CD8-positive, alpha-beta memory T cell (primary cell): ENCODE measurements at regions not wholly inside any gene's neighbourhood (a gene's known extent, or its start where the extent isn't known, plus 50 kb on each side); places are given as distances from the start of the nearest gene placed in this dataset.

Experiments used
- CTCF ChIA-PET: fragments of 350-600 bp; sonication (Branson Sonifier 250); formaldehyde crosslinking; loops from one replicate; lab custom pipeline; 2021; ENCODE audit warnings: antibody characterized with exemption; lab: Charles Lee
- POLR2A ChIA-PET: fragments of 350-600 bp; sonication (Branson Sonifier 250); formaldehyde crosslinking; loops from one replicate; lab custom pipeline; 2021; ENCODE audit warnings: antibody characterized with exemption; lab: Charles Lee
- DNase-seq, 5 donors: peaks; one replicate each; pipeline versions ENCODE4 v3.0.0 to v3.0.0-alpha.2; 2020 to 2022; ENCODE audit warnings: mixed read lengths in 1 of 5
- H3K27ac ChIP-seq: one replicate; pipeline ENCODE4 v1.7.0; 2013; ENCODE audit warnings: low read depth, mild to moderate bottlenecking, low read length, moderate library complexity
- H3K27me3 ChIP-seq: 2 replicates; pipeline ENCODE4 v1.7.0; 2013; ENCODE audit warnings: low read length, mild to moderate bottlenecking; ENCODE audit not compliant: insufficient read depth, poor library complexity, severe bottlenecking
- H3K36me3 ChIP-seq: 2 replicates; pipeline ENCODE4 v1.7.0; 2013; ENCODE audit warnings: mild to moderate bottlenecking, low read length, moderate library complexity; ENCODE audit not compliant: insufficient read depth
- H3K4me1 ChIP-seq: 2 replicates; pipeline ENCODE4 v1.7.0; 2013; ENCODE audit warnings: mild to moderate bottlenecking, low read length, moderate library complexity; ENCODE audit not compliant: insufficient read depth
- H3K4me3 ChIP-seq: 2 replicates; pipeline ENCODE4 v1.7.0; 2013; ENCODE audit warnings: mild to moderate bottlenecking, low read length
- H3K9me3 ChIP-seq: 2 replicates; pipeline ENCODE4 v1.7.0; 2013; ENCODE audit warnings: mild to moderate bottlenecking, low read length
- H3K27ac Mint-ChIP-seq, 8 donors: one replicate each; pipeline ENCODE4 v1.8.0; 2020 to 2021; ENCODE audit warnings: mixed read lengths in 8 of 8, mild to moderate bottlenecking in 6 of 8, inconsistent platforms in 3 of 8, moderate library complexity in 3 of 8
- H3K27me3 Mint-ChIP-seq, 2 donors: one replicate each; pipeline ENCODE4 v1.8.0; 2020 to 2021; ENCODE audit warnings: mixed read lengths in 2 of 2, mild to moderate bottlenecking in 1 of 2, moderate library complexity in 1 of 2
- H3K36me3 Mint-ChIP-seq, 3 donors: one replicate each; pipeline ENCODE4 v1.8.0; 2020 to 2021; ENCODE audit warnings: mixed read lengths in 3 of 3, inconsistent platforms in 1 of 3, mild to moderate bottlenecking in 1 of 3
- H3K4me1 Mint-ChIP-seq, 3 donors: one replicate each; pipeline ENCODE4 v1.8.0; 2020 to 2021; ENCODE audit warnings: mixed read lengths in 3 of 3, inconsistent platforms in 1 of 3, mild to moderate bottlenecking in 1 of 3
- H3K4me3 Mint-ChIP-seq, 7 donors: one replicate each; pipeline ENCODE4 v1.8.0; 2020 to 2021; ENCODE audit warnings: mixed read lengths in 7 of 7, mild to moderate bottlenecking in 6 of 7, moderate library complexity in 4 of 7, inconsistent platforms in 2 of 7
- H3K9me3 Mint-ChIP-seq, 5 donors: one replicate each; pipeline ENCODE4 v1.8.0; 2020 to 2022; ENCODE audit warnings: mixed read lengths in 5 of 5, mild to moderate bottlenecking in 3 of 5, moderate library complexity in 2 of 5, inconsistent platforms in 1 of 5

DNA sequence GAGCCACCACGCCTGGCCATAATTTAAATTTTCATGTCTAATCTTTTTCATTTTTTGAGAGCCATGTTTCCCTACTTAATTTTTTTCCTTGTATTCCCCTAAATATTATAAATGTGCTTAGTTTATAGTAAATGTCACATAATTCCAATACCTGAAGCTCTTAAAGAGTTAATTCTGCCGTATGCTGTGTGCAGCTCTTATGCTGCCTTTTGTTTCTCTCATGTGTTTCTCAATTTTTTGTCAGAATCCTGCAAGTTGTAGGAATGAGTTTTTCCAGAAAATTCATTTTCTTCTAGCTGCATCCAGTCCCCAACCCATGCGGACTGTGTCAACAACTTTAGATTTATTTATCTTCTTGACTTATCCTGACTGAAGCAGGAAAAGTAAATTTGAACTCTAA lies 90.9 kb upstream of the ROBO2 start:
- H3K36me3 ChIP-seq: no peaks in the 10 kb centered on the region
- POLR2A ChIA-PET: no interaction called here
- no peak overlapping the region for H3K27ac ChIP-seq
- no peak for DNase-seq
- no peak overlapping the region for H3K27ac Mint-ChIP-seq
- CTCF ChIA-PET: no interaction called here
- no peaks in the 10 kb centered on the region for H3K27me3 Mint-ChIP-seq
- no peaks in the 10 kb centered on the region for H3K4me1 ChIP-seq
- H3K9me3 Mint-ChIP-seq: peaks cover 5 to 26% (median 13%) of the 10 kb centered on the region in 5 donors
- H3K36me3 Mint-ChIP-seq: no peaks in the 10 kb centered on the region
- H3K4me3 Mint-ChIP-seq: no peak overlapping the region
- H3K4me1 Mint-ChIP-seq: no peaks in the 10 kb centered on the region
- H3K27me3 ChIP-seq: no peaks in the 10 kb centered on the region
- no peaks in the 10 kb centered on the region for H3K9me3 ChIP-seq
- no peak overlapping the region for H3K4me3 ChIP-seq

DNA sequence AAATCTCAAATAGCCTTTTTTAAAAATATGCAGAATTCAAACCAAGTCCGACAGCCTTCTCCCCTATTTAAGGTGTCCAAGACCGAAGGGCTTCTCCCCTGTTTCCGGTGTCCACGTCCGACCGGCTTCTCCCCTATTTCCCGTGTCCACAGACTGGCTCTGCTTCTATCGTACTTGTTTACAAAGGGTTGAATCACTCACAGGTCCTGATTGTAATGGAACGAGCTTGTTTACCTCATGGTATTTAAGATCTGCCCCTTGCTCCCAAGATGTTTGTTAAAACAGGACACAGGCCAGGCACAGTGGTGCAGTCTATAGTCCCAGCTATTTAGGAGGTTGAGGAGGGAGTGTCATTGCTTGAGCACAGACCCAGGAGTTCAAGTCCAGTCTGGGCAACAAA lies 90.4 kb upstream of the ROBO2 start:
- DNase-seq: no peak
- Mint-ChIP-seq H3K36me3 (no peaks in the 10 kb centered on the region), H3K27ac (no peak overlapping the region), H3K27me3 (no peaks in the 10 kb centered on the region), H3K9me3 (peaks cover 5 to 26% (median 12%) of the 10 kb centered on the region in 5 donors), H3K4me3 (no peak overlapping the region), H3K4me1 (no peaks in the 10 kb centered on the region)
- H3K4me3 ChIP-seq: no peak overlapping the region
- no peaks in the 10 kb centered on the region for H3K27me3 ChIP-seq
- H3K9me3 ChIP-seq: no peaks in the 10 kb centered on the region
- H3K4me1 ChIP-seq: no peaks in the 10 kb centered on the region
- POLR2A ChIA-PET: no interaction called here
- H3K36me3 ChIP-seq: no peaks in the 10 kb centered on the region
- H3K27ac ChIP-seq: no peak overlapping the region
- CTCF ChIA-PET: no interaction called here

DNA sequence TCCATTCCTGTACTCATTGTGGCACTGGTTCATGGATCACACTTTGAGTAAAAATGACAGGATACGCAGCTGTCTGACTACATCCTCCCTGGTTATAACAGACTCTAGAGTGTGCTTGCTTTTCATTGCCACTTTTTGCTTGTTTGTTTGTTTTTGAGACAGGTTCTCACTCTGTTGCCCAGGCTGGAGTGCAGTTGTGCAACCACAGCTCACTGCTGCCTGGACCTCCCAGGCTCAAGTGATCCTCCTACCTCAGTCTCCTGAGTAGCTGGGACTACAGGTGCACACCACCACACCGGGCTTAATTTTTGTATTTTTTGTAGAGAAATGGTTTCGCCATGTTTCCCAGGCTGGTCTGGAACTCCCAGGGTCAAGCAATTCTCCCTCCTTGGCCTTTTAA lies 89.3 kb upstream of the ROBO2 start:
- Histone ChIP-seq H3K4me1 (no peaks in the 10 kb centered on the region), H3K9me3 (no peaks in the 10 kb centered on the region), H3K4me3 (no peak overlapping the region), H3K36me3 (no peaks in the 10 kb centered on the region), H3K27ac (no peak overlapping the region), H3K27me3 (no peaks in the 10 kb centered on the region)
- no peak overlapping the region for H3K4me3 Mint-ChIP-seq
- POLR2A ChIA-PET: no interaction called here
- H3K9me3 Mint-ChIP-seq: peaks cover 4 to 26% (median 10%) of the 10 kb centered on the region in 5 donors
- H3K27ac Mint-ChIP-seq: no peak overlapping the region
- H3K36me3 Mint-ChIP-seq: no peaks in the 10 kb centered on the region
- H3K4me1 Mint-ChIP-seq: no peaks in the 10 kb centered on the region
- CTCF ChIA-PET: no interaction called here
- no peaks in the 10 kb centered on the region for H3K27me3 Mint-ChIP-seq
- DNase-seq: no peak

DNA sequence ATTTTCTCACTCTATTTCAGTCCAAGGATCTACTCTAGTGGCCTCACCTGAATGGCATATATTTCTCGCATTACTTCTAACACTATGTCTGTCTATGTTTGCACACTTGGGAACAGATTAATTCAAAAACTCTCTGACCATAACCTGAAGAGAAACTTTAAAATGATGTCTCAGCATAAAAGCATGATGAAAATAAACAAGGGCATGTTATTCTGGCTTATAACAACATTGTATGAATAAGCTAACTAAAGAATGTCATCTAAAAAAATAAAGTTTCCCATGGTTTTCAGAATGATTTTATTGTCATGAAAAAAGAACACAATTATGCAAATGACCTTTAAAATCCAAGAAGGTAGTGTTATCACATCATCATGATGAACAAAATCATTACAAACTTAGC lies 85.5 kb upstream of the ROBO2 start:
- H3K4me1 ChIP-seq: no peaks in the 10 kb centered on the region
- Mint-ChIP-seq H3K4me3 (no peak overlapping the region), H3K9me3 (peaks cover 1 to 23% (median 8%) of the 10 kb centered on the region in 5 donors), H3K4me1 (no peaks in the 10 kb centered on the region), H3K36me3 (no peaks in the 10 kb centered on the region), H3K27ac (no peak overlapping the region), H3K27me3 (no peaks in the 10 kb centered on the region)
- H3K9me3 ChIP-seq: no peaks in the 10 kb centered on the region
- H3K27ac ChIP-seq: no peak overlapping the region
- H3K4me3 ChIP-seq: no peak overlapping the region
- H3K27me3 ChIP-seq: no peaks in the 10 kb centered on the region
- no peaks in the 10 kb centered on the region for H3K36me3 ChIP-seq
- CTCF ChIA-PET: no interaction called here
- no peak for DNase-seq
- POLR2A ChIA-PET: no interaction called here

DNA sequence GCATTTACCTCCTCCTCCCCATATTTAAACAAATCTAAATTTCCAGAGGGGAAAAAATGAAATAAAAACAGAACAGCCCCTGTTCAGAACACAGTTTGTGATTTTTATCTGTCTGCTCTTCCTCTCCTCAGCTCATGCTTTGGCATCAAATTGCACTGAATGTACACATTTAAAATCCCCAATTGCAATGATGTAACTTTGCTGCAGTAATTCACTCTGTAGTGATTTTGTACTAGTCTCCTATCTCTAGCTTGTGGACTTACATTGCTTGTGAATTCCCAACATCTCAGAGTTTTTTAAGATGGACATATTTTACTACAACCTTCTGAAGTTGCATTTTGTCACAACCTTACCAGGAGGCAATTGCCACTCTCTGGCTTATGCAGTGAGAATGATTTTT lies 81.6 kb upstream of the ROBO2 start:
- Mint-ChIP-seq H3K4me1 (no peaks in the 10 kb centered on the region), H3K9me3 (peaks cover 0 to 19% (median 6%) of the 10 kb centered on the region in 5 donors), H3K27ac (no peak overlapping the region), H3K27me3 (no peaks in the 10 kb centered on the region), H3K36me3 (no peaks in the 10 kb centered on the region), H3K4me3 (no peak overlapping the region)
- no peak overlapping the region for H3K27ac ChIP-seq
- DNase-seq: no peak
- ChIA-PET CTCF (no interaction called here), POLR2A (no interaction called here)
- H3K36me3 ChIP-seq: no peaks in the 10 kb centered on the region
- no peak overlapping the region for H3K4me3 ChIP-seq
- no peaks in the 10 kb centered on the region for H3K4me1 ChIP-seq
- no peaks in the 10 kb centered on the region for H3K9me3 ChIP-seq
- no peaks in the 10 kb centered on the region for H3K27me3 ChIP-seq

DNA sequence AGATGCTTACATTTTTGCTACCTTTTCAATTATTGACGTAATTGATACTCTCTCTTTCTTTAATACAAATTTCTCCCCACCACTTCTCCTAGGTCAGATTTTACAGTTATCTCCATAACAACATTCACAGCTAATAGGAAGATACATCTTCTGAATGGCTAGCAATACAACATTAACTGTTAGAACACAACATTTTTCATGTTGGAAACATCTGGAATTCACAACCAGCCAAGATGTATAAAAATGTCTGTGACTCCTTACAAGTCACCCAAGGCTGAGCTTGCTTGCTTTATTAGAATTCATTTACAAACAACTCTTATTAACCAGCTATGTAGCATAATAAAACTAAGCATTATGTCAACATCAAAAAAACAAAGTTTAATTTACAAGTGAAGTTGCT lies 81.0 kb upstream of the ROBO2 start:
- ChIA-PET POLR2A (no interaction called here), CTCF (no interaction called here)
- no peaks in the 10 kb centered on the region for H3K4me1 Mint-ChIP-seq
- H3K27me3 Mint-ChIP-seq: no peaks in the 10 kb centered on the region
- no peaks in the 10 kb centered on the region for H3K9me3 ChIP-seq
- no peak overlapping the region for H3K27ac Mint-ChIP-seq
- H3K9me3 Mint-ChIP-seq: peaks cover 0 to 17% (median 6%) of the 10 kb centered on the region in 5 donors
- H3K36me3 Mint-ChIP-seq: no peaks in the 10 kb centered on the region
- no peaks in the 10 kb centered on the region for H3K27me3 ChIP-seq
- H3K4me1 ChIP-seq: no peaks in the 10 kb centered on the region
- no peaks in the 10 kb centered on the region for H3K36me3 ChIP-seq
- no peak for DNase-seq
- no peak overlapping the region for H3K4me3 Mint-ChIP-seq
- H3K27ac ChIP-seq: no peak overlapping the region
- H3K4me3 ChIP-seq: no peak overlapping the region

DNA sequence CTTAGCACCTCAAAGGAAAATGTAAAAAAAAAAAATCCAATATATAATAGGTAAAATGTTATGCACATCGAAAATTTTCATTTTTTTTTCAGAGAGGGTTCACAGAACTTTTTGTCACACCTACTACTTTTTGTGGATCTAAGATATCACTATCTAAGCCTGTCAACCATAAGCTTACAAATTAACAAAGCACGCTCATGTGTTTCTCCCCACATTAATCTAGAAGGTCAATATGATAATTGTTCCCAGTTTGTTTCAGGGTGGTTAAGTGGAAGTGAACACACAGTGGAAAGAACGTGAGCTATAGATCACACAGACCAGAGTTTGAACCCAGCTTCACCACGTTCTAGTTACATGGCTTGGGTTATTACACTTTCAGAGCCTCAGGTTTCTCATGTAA lies 78.6 kb upstream of the ROBO2 start:
- no peaks in the 10 kb centered on the region for H3K4me1 ChIP-seq
- H3K36me3 ChIP-seq: no peaks in the 10 kb centered on the region
- no peak for DNase-seq
- POLR2A ChIA-PET: no interaction called here
- Mint-ChIP-seq H3K36me3 (no peaks in the 10 kb centered on the region), H3K9me3 (peaks cover 4 to 17% (median 9%) of the 10 kb centered on the region in 5 donors), H3K27ac (no peak overlapping the region), H3K4me3 (no peak overlapping the region), H3K4me1 (no peaks in the 10 kb centered on the region), H3K27me3 (no peaks in the 10 kb centered on the region)
- H3K27me3 ChIP-seq: no peaks in the 10 kb centered on the region
- CTCF ChIA-PET: no interaction called here
- H3K9me3 ChIP-seq: no peaks in the 10 kb centered on the region
- H3K4me3 ChIP-seq: no peak overlapping the region
- no peak overlapping the region for H3K27ac ChIP-seq

DNA sequence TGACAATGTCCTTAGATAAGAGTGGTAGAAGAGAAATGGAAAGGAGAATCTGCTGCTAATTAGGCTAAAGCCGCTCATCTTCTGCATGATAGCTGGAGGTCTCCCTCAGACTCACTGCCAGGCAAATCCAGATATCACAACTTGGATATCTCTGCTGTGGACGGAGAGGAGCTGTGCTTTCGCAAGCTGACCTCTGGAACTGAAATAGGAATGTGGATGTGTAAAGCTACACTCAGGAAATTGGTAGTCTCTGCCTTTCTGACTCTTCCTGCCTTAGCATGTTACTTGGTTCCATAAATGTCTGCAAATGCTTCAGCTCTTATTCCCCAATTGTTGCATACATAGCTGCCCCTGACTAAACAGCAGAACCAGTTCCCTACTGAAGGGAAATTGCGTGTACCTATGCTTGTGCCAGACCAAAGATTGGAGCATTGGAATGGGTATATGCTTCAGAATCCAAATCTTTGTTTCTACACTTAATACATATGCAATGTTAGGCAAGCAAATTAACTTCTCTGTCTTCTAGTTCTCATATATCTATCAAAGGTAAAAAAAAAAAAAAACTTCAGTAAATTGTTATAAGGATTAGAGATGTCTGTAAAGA lies 74.7 kb upstream of the ROBO2 start:
- H3K36me3 ChIP-seq: no peaks in the 10 kb centered on the region
- Mint-ChIP-seq H3K4me1 (no peaks in the 10 kb centered on the region), H3K27ac (no peak overlapping the region), H3K27me3 (no peaks in the 10 kb centered on the region), H3K4me3 (no peak overlapping the region), H3K9me3 (peaks cover 8 to 19% (median 12%) of the 10 kb centered on the region in 5 donors), H3K36me3 (no peaks in the 10 kb centered on the region)
- no peak overlapping the region for H3K27ac ChIP-seq
- ChIA-PET POLR2A (no interaction called here), CTCF (no interaction called here)
- H3K9me3 ChIP-seq: no peaks in the 10 kb centered on the region
- H3K4me1 ChIP-seq: no peaks in the 10 kb centered on the region
- H3K4me3 ChIP-seq: no peak overlapping the region
- H3K27me3 ChIP-seq: no peaks in the 10 kb centered on the region
- no peak for DNase-seq
